BJ (cell line): ENCODE measurements at regions not wholly inside any gene's neighbourhood (a gene's known extent, or its start where the extent isn't known, plus 50 kb on each side); places are given as distances from the start of the nearest gene placed in this dataset.

Experiments
- CTCF ChIA-PET: fragments of 350-600 bp; formaldehyde crosslinking; extraction: SDS; loops from one replicate; lab custom pipeline; 2021; ENCODE audit warnings: antibody characterized with exemption, inconsistent platforms; lab: Yijun Ruan, JAX
- POLR2A ChIA-PET: fragments of 300-600 bp; sonication (Branson Sonifier 250); formaldehyde crosslinking; extraction: SDS; loops from one replicate; lab custom pipeline; 2021; ENCODE audit warnings: antibody characterized with exemption; lab: Charles Lee
- DNase-seq: peaks from one replicate; pipeline ENCODE4 v3.0.0-alpha.2; 2011; ENCODE audit warnings: low read depth
- H3K27me3 ChIP-seq: 2 replicates; pipeline ENCODE4 v1.6.0; 2011; ENCODE audit warnings: low read length; ENCODE audit not compliant: control insufficient read depth, insufficient read depth
- H3K36me3 ChIP-seq: 2 replicates; pipeline ENCODE4 v1.5.1; 2011; ENCODE audit warnings: low read length; ENCODE audit not compliant: control insufficient read depth, insufficient read depth
- H3K4me3 ChIP-seq: 2 replicates; pipeline ENCODE4 v1.5.1; 2011; ENCODE audit warnings: low read depth, mild to moderate bottlenecking, control low read depth, low read length
- TF ChIP-seq, protein P1 (sequence below): IDR thresholded peaks from 2 replicates; pipeline ENCODE4 v1.5.1; 2011; ENCODE audit warnings: low read depth, mild to moderate bottlenecking, control low read depth, inconsistent platforms, low read length, moderate library complexity; ENCODE audit not compliant: insufficient read depth

DNA sequence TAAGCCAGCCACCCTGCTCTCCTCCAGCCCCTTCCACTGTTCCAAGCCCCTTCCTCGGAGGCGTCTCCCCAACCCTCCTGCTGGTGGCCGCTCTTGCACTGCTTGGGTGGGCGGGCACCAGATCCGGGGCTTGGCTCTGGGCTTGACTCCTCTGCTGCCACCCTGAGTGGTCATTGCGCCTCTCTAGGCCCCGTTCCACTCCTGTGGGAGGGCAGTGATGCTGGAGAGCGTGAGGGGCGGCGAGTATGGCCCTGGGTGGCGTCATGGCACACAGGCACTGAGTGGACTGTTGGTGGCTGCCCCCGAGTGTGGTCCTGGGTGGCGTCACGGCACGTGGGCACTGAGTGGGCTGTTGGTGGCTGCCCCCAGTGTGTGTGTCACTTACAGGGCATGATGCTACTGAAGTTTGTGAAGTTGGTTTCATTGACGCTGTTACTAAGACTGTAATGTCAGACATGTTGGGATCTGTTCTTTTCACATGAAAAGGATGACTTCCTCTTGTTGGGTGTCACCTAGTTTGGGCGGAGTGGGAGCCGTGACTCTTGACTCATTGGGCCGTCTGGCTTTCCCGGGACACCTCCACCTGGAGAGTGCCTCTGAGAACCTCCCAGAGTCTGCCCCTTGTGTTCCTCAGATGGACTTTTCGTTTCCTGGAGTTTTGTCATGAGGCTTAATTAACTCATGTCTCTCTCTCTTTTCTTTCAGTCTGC is 55.9 kb upstream of the HGFAC start:
- POLR2A ChIA-PET: no interaction called here
- no peaks in the 10 kb centered on the region; the same call in 1 of the 2 replicates for H3K36me3 ChIP-seq
- TF ChIP-seq, protein P1, sequence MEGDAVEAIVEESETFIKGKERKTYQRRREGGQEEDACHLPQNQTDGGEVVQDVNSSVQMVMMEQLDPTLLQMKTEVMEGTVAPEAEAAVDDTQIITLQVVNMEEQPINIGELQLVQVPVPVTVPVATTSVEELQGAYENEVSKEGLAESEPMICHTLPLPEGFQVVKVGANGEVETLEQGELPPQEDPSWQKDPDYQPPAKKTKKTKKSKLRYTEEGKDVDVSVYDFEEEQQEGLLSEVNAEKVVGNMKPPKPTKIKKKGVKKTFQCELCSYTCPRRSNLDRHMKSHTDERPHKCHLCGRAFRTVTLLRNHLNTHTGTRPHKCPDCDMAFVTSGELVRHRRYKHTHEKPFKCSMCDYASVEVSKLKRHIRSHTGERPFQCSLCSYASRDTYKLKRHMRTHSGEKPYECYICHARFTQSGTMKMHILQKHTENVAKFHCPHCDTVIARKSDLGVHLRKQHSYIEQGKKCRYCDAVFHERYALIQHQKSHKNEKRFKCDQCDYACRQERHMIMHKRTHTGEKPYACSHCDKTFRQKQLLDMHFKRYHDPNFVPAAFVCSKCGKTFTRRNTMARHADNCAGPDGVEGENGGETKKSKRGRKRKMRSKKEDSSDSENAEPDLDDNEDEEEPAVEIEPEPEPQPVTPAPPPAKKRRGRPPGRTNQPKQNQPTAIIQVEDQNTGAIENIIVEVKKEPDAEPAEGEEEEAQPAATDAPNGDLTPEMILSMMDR: no peak
- no peaks in the 10 kb centered on the region for H3K27me3 ChIP-seq
- DNase-seq: no peak
- CTCF ChIA-PET: no interaction called here
- no peak overlapping the region for H3K4me3 ChIP-seq

GRCh38 chr4:3386526-3386925 is 55.2 kb upstream of the HGFAC start:
- Histone ChIP-seq H3K36me3 (no peaks in the 10 kb centered on the region; the same call in 1 of the 2 replicates), H3K27me3 (no peaks in the 10 kb centered on the region), H3K4me3 (no peak overlapping the region)
- CTCF ChIA-PET: interaction anchor here (1.1 kb wide), 1 partner anchor 32 kb away, joined by 3 read pairs; no protein-coding TSS in a partner anchor
- TF ChIP-seq, protein P1: no peak
- no peak for DNase-seq
- POLR2A ChIA-PET: no interaction called here

DNA sequence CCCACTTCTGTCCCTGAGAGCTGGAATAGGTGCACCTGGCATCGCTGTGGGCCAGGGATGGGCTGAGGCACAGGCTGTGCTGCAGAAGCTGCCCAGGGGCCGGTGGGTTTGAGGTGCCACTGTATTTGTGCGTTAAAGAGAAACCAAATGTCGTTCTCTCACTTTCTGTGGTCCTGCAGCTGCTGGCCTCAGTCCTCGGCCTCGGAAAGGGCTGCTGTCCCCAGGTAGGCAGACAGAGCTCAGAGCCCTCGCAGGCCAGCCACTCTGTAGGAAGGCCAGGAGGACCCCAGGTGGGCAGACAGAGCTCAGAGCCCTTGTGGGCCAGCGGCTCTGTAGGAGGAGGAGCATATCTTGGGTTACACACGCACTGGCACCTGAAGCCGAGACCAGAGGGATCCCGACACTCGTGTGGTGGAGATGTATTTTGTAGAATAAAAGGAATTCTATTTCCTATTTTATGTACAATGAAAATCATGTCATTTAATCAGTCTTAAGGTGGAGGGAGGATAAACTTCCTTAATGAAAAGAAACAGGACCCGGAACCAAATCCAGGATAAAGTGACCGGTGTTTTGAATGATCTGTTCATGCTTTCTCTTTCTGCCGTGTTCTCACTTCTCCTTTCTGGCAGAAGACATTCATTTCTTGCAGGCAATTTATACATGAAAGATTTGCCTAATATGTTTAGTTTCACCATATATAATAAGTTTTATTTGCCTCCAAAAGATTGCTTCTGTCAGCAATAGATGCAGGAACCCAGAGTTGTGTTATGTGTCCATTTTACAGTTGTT is 54.4 kb upstream of the HGFAC start:
- DNase-seq: no peak
- Histone ChIP-seq H3K4me3 (no peak overlapping the region), H3K36me3 (no peaks in the 10 kb centered on the region; the same call in 1 of the 2 replicates), H3K27me3 (no peaks in the 10 kb centered on the region)
- TF ChIP-seq, protein P1: no peak
- CTCF ChIA-PET: interaction anchor here (1.1 kb wide), 1 partner anchor 32 kb away, joined by 3 read pairs; no protein-coding TSS in a partner anchor
- POLR2A ChIA-PET: no interaction called here

DNA sequence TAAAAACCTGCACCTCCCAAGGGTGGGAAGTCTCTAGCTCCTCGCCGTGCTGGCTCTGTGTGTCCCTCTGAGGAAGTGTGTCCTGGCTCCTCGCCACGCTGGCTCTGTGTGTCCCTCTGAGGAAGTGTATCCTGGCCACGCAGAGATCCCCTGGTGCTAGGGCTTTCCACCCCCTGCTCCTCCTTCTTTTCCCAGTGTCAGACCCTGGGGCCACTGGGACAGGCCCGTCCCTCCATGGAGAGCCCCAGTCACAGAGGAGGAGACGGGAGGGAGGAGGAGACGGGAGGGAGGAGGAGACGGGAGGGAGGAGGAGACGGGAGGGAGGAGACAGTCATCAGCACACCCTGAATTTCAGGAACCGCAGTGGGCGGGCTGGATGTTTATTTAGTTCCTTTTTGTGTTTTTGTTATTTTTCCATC is 53.8 kb upstream of the HGFAC start:
- TF ChIP-seq, protein P1: no peak

More for the DNA sequence above, 53.8 kb upstream of the HGFAC start:
- Histone ChIP-seq H3K36me3 (no peaks in the 10 kb centered on the region), H3K27me3 (no peaks in the 10 kb centered on the region), H3K4me3 (peak overlapping the region; percentile 27; the same call in 1 of the 2 replicates)
- ChIA-PET CTCF (interaction anchor here (1.1 kb wide), 1 partner anchor 31 kb away, joined by 3 read pairs; no protein-coding TSS in a partner anchor), POLR2A (no interaction called here)
- DNase-seq: no peak
